CD1c-positive myeloid dendritic cell (primary cell): ENCODE measurements at regions not wholly inside any gene's neighbourhood (a gene's known extent, or its start where the extent isn't known, plus 50 kb on each side); places are given as distances from the start of the nearest gene placed in this dataset.

ENCODE experiments used
- DNase-seq: peaks from one replicate; pipeline ENCODE4 v3.0.0-alpha.2; 2016; ENCODE audit errors: extremely low spot score

- DNase-seq, result no peak
These were observed 183.5 kb downstream of the NUAK1 start for GRCh38 chr12:105954951-105955931.

- no peak for DNase-seq
These were observed 182.8 kb downstream of the NUAK1 start for GRCh38 chr12:105955976-105956375.

DNA sequence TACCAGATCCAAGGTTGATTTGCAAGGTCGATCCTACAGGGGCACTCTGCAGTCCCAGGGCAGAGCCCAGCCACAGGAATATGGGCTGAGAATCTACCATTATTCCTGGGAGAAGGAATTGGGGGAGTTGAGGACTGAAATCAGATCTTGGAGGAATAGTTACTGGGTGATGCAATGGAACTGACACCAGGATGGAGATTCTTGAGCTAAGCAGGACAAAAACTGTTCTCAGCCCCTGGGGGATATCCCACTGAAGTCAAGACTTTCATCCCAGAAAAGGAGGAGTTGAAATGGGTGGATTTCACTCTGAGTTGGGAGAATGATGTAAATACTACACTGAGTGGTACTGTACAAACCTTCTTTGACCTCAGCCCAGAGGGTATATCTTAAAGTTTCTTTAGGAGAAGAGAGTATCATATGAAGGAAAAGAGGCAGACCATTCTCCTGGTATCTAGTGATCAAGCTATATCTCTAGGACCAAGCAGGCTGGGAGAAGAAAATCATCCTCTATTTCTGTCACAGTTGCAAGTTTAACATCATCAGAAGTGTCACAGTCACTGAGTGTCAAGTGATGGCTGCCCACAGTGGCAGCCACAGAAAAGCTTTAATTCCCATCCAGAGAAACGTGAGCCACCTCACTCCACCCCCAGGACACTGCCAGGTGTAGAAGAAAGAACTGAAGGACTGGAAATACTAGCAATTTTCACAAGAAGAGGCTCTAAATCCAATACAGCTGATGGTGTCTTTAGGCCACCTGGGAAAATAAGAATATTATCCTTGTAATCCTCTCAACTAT is 181.9 kb downstream of the NUAK1 start:
- no peak for DNase-seq

DNA sequence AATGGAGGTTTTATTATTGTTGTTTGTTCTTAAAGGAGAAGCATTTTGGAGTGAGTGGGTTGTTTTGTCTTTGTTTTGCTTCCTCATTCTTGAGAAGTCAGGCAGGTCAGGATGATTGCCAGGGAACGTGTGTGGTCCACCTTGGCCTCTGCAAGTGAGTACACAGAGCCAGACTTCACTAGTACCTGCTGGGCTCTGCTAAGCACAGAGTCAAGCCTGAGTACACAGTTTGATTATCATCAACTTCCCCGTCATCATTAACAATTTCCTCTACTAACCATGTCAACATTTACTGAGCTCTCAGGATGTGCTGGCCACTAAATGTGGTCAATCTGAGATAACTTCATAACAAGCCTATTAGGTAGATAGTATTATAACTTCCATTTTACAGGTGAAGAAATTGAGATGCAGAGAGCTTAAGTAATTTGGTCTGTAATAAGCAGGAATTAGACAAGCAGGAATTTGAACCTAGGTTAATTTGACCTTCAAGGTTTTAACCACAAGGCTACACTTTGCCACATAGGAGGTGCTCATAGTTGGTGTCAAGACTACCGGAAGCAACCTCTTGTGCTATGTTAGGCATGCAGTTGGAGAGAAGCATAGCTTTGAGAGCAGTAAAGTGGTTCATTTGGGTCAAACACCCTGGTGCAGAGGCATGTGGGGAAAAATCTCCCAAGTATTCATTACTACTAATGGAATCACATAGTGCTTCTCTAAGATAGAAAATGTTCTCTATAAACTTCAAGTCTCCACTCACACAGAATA is 178.3 kb downstream of the NUAK1 start:
- DNase-seq, result peak; percentile 2

GRCh38 chr12:105961821-105962671 is 176.7 kb downstream of the NUAK1 start:
- DNase-seq, result no peak

DNA sequence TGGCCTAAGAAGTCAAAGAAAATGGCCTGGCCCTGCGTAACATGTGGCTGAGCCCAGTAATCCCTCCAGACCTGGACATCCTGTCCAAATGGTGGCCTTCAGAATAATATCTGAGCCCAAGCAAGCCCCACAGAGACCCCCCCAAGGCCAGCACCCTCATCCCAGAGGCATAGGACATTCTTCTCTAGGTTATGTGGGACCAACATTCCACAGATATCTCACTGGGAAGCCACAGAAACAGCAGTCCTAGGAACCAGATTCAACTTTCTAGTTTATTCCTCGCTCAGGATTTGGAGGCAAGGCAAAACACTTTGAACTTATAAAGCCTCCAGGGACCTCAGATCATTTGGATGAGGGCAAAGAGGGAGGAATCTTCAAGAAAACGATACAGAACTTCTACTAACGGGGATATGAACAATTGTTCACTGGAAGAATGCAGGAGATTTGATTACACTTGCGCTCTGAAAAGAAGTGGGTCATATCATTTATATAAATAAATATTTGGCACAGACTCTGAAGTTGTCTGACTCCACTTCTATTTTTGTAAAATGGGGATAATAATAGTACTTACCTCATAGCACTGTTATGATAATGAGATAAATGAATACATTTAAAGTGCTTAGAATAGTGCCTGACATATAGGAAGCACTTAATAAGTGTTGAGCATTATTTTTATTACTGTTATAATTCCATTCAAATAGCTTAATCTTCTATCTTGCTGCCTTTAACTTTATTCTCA is 171.5 kb downstream of the NUAK1 start:
- no peak for DNase-seq

DNA sequence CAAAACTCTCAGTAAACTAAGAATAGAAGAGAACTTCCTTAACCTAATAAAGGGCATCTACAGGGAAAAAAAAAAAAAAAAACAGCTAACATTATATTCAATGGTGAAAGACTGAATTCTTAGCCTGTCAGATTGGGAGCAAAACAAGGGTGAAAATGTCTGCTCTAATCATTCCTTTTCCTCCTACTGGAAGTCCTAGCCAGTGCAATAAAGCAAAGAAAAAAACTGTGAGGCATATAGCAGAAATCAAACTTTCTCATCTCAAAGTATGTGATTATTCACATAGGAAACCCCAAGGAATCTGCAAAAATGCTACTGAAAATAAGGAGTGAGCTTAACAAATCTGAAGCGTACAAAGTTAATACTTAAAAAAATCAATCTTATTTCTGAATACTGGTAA is 170.7 kb downstream of the NUAK1 start:
- DNase-seq, result no peak

- no peak for DNase-seq
These were observed 167.9 kb downstream of the NUAK1 start for GRCh38 chr12:105970885-105971284.

DNA sequence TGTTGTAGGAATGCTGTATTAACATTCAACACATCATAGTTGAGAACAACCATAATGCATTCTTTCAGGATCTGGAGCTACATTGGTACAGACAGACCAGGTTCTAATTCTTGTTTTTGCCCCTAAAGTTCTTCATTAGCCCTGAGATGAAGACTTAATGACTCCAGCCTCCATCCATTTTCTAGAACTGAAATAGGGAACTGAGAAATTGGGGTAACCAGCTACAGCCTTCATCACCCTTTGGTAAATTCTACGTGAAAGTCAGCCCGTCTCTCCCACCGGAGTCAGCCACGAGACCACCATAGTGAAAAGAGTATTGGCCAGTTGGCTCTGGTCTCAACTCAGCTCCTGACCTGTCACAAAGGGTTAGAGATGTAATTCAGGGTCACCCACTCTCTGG is 164.0 kb downstream of the NUAK1 start:
- DNase-seq, result no peak

DNA sequence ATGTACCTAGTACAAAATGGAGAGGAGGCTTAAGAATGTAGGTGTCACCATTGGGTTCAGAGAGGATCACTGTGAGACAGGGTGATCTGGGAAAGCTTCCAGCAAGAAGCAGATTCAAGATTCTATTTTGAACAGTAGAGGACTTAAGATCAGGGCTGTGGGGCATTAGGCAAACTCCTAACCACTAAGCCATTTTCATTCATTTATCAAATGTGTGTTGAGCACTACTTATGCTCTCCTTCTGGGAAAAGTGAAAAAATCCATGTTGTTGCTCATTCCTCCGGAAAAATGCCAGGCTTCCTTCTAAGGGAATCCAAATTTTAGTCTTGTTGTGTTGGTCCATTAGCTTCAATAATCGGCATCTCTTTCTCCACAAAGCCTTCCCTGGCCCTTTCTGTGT is 163.4 kb downstream of the NUAK1 start:
- no peak for DNase-seq

- DNase-seq, result no peak
These were observed 161.5 kb downstream of the NUAK1 start for GRCh38 chr12:105977236-105977635.

DNA sequence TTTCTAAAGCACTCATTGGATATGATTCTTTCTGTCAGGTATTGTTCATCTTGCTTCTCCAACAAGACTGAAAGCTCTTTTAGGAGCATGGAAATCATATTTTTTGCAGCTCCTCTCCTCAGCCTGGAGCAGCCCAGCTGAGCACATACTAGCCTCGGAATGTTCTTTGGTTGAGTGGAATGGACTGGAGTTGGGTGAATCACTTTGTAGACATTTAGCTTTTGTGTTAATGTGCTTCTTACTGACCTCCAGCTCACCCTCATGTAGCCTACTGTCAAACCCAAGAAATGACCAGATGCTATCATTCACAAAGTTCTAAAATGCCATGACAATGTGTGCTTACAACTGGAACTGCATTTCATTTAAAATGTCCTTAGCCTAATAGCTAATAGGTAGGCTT is 161.1 kb downstream of the NUAK1 start:
- DNase-seq, result no peak

DNA sequence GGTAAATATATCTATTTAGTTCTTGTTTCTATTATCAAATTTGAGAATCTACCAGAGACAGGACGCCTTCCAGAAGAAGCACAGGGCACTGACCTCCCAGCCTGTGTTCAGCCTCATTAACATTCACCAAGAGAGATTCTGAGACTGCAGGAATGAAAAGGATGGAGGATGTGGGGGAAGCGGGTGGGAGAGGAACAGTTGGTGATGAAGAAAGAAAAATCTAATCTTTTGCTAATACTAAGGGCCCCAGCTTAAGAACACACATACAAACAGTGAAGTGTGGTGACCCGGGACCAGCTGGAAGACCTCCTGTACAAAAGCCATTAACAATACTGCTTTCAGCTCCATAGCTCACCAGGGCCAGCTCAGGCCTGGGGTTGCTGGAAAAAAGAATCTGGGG is 160.5 kb downstream of the NUAK1 start:
- no peak for DNase-seq

GRCh38 chr12:105978686-105979085 is 160.1 kb downstream of the NUAK1 start:
- no peak for DNase-seq

GRCh38 chr12:105980085-105980484 is 158.7 kb downstream of the NUAK1 start:
- no peak for DNase-seq

DNA sequence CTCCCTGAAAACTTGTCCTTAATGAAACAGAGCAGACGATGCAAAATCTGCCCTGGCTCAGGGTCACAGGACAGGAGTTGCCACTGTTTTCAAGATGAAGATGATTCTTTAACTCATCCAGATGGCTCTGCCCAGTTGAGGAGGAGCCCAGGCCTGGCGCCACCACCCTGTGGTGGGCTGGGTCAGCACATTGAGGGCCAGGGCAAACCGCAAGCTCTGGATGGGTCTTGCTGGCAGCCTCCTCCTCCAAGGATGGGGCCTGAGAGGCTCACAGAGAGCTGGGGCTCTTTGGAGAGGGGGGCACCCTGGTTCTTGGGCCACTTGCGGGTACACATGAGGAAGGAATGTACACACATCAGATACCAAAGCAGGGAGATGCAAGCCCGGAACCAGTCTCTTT is 158.2 kb downstream of the NUAK1 start:
- no peak for DNase-seq

DNA sequence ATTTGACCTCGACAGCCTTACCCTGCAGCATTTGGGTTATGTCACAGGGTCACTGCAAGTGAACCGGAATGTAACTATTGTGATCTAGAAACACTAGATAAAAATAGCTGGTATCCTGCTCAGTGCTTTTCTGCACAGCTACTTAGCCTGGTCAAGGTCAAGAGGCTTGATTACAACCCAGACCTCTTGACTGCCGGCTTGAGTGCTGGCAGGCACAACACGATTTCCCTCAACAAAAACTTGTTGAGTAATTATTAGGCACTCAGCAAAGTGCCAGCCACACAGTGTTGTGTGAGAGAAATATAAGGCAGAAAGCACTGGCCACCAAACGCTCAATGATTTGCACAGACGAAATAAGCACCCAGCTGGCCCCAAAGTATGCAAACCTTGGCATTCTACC is 156.7 kb downstream of the NUAK1 start:
- no peak for DNase-seq

DNA sequence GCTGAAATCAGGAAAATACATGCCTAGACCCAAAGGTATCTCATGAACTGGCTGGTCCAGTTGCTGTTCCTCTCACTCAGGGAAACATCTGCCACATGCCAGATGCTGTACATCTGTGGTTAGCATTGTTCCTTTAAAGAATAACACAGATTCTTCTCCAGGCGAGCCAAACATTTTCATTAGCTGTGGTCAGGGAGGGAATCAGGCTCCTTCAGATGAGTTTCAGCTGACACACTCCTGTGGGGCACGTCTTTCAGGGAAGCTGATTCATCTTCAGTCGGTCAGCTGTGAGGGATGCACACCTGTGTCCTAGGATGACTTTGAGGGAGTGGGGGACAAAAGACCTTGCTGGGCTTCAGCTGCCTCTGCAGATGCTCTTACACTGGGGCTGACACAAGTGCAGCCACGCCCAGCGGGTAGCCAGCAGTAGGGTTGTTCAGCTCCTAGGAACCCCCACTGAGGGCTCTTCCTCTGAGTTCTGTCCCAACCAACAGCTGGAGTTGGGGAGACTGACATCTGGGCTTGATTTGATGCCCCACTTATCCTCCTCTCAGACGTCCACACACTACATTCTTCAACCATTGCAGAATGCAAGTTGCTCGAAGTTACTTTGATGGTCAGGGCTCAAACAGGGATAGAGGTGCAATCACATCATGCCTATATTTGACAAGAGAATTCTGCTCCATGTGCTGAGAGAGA is 155.0 kb downstream of the NUAK1 start:
- DNase-seq, result no peak

DNA sequence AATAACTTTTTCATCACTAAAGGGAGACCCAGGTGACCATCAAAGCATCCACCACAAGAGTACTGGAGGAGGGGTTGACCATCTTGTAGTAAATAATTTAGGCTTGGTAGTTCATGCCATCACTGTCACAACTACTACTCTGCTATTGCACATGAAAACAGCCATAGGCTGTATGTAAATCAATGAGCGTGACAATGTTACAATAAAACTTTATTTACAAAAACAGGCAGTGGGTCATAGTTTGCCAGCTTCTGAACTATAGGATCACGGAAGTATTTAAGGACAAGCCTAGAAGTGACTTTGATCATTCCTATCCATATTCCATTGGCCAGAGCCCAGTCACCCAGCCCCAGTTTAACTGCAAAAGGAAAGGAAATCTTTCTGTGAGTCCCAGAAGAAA is 153.4 kb downstream of the NUAK1 start:
- no peak for DNase-seq
